Mesodermal cell (in vitro differentiated cells): ENCODE measurements at regions not wholly inside any gene's neighbourhood (a gene's known extent, or its start where the extent isn't known, plus 50 kb on each side); places are given as distances from the start of the nearest gene placed in this dataset.

Experiments used
- H3K27ac ChIP-seq: 2 replicates; pipeline ENCODE4 v1.7.0; 2013; ENCODE audit warnings: mild to moderate bottlenecking, low read depth, low read length, moderate library complexity; ENCODE audit not compliant: severe bottlenecking
- H3K36me3 ChIP-seq: 2 replicates; pipeline ENCODE4 v1.7.1; 2013; ENCODE audit warnings: mild to moderate bottlenecking, low read length, moderate library complexity; ENCODE audit not compliant: control insufficient read depth, insufficient read depth
- H3K4me1 ChIP-seq: one replicate; pipeline ENCODE4 v1.7.1; 2013; ENCODE audit warnings: mild to moderate bottlenecking, low read length; ENCODE audit not compliant: insufficient read depth, control insufficient read depth, poor library complexity, severe bottlenecking
- H3K4me3 ChIP-seq: 2 replicates; pipeline ENCODE4 v1.7.0; 2013; ENCODE audit warnings: low read length, control low read depth, mild to moderate bottlenecking; ENCODE audit not compliant: insufficient read depth, poor library complexity, severe bottlenecking; ENCODE audit errors: extremely low read depth
- H3K9me3 ChIP-seq: 2 replicates; pipeline ENCODE4 v1.7.1; 2013; ENCODE audit warnings: mild to moderate bottlenecking, low read length, moderate library complexity; ENCODE audit not compliant: control insufficient read depth
- WGBS, 2 experiments: methylation state at CpG; one replicate each; pipeline ENCODE4 v1.1.5; 2013; ENCODE audit warnings: missing lambda C conversion rate in 2 of 2; ENCODE audit not compliant: insufficient coverage in 2 of 2; 5-methylcytosine and 5-hydroxymethylcytosine counted together

DNA sequence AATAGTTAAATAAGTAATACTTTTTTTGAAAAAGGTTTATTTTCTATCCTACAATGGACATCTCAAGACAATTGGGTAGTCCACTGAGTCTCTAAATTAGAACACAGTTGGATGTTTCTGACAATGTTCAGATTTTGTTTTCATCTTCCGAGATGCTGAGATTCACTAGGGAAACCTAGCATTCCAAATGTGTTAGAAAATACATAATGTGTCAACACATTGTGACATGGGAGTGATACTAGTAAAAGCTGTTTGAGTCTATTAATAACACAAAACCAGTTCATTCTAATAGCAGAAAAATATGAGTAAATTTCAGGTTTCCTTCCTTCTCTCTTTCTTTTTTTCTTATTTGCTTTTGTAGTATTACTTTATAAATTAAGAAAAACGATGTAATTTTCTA, 68.2 kb upstream of the CDH10 start:
- H3K9me3 ChIP-seq = no peaks in the 10 kb centered on the region
- no peaks in the 10 kb centered on the region for H3K36me3 ChIP-seq
- H3K4me3 ChIP-seq = no peak overlapping the region
- no peak overlapping the region for H3K27ac ChIP-seq
- no peaks in the 10 kb centered on the region for H3K4me1 ChIP-seq
- WGBS, 2 experiments = 20% methylated on average over 1 of the region's 2 CpGs; no CpG with 5 or more reads in 1 of the 2 experiments

- no CpG with 5 or more reads among the region's 1 CpG for WGBS, 2 experiments
- H3K27ac ChIP-seq = no peak overlapping the region
- no peaks in the 10 kb centered on the region for H3K9me3 ChIP-seq
Observed at GRCh38 chr5:24712047-24712446, 67.3 kb upstream of the CDH10 start.

DNA sequence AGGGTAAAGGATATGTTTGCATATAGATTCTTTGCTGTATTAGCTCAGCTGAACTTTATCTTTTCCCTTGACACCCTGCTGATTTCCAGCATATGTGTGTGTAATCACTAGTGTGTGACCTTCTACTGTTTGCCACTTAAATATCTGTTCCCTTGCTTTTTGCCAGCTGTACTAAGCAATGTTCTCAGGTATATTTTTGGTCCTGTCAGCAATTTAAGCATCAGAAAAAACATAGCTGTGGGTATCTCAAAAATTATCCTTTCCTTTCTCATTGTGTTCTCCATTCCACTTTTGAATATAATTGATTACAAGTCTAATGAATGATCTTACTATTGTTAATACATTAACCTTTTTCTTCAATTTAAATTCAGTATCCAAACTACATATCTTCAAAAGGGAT, 59.2 kb upstream of the CDH10 start:
- H3K36me3 ChIP-seq = no peaks in the 10 kb centered on the region
- H3K4me1 ChIP-seq = no peaks in the 10 kb centered on the region
- no peak overlapping the region for H3K27ac ChIP-seq
- no peak overlapping the region for H3K4me3 ChIP-seq
- H3K9me3 ChIP-seq = no peaks in the 10 kb centered on the region

More at GRCh38 chr5:24712047-24712446, 67.3 kb upstream of the CDH10 start:
- Histone ChIP-seq H3K36me3 (no peaks in the 10 kb centered on the region), H3K4me3 (no peak overlapping the region), H3K4me1 (no peaks in the 10 kb centered on the region)
